ENCODE measurements at regions not wholly inside any gene's neighbourhood (a gene's known extent, or its start where the extent isn't known, plus 50 kb on each side); places are given as distances from the start of the nearest gene placed in this dataset.

DNA sequence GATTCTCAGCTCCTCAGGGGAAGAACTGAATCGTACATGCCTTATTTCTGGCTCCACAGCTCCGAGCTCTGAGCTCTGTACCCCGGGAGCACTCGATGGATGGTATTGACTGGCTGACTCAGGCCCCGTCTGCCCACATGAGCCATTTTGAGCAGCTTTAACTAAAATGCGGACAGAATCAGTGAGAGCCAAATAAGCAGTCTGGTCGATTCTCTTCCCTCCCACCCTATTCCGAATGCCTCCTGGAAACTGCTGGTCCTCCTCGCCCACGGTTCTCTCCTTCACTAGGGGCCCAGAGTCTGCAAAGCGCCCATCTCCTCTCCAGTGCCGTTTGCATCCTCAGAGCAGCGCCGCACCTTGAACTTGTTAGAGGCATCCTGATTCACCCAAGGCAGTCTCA, 125.9 kb upstream of the IRF2BP2 start:
- no peak overlapping the region for H3K9ac ChIP-seq
- WGBS (ENCODE audit: low lambda C conversion rate) = 97% methylated on average over 14 of the region's 14 CpGs
- TF ChIP-seq ELF1 (IDR thresholded peaks at IDR 0.05) (no peak), SMC3 (IDR thresholded peaks at IDR 0.05; ENCODE audit: low read depth, low read length) (no peak), EZH2phosphoT487 (IDR thresholded peaks at IDR 0.05; ENCODE audit: borderline replicate concordance, low read depth) (no peak), POLR2AphosphoS5 (IDR thresholded peaks at IDR 0.05; ENCODE audit: low read depth, low read length) (no peak), SIN3A (IDR thresholded peaks at IDR 0.05; ENCODE audit: borderline replicate concordance, low read depth, low read length) (no peak), TAF1 (IDR thresholded peaks at IDR 0.05; ENCODE audit: borderline replicate concordance, low read depth, low read length) (no peak), NRF1 (IDR thresholded peaks at IDR 0.05; ENCODE audit: low read depth, low read length) (no peak), RCOR1 (IDR thresholded peaks at IDR 0.05; ENCODE audit: low read length) (no peak), FOXM1 (IDR thresholded peaks at IDR 0.05; ENCODE audit: low read depth) (no peak), TCF12 (IDR thresholded peaks at IDR 0.05) (no peak), FOSL2 (IDR thresholded peaks at IDR 0.05; ENCODE audit: borderline replicate concordance, low read depth) (no peak)
- TF ChIP-seq, protein P1, sequence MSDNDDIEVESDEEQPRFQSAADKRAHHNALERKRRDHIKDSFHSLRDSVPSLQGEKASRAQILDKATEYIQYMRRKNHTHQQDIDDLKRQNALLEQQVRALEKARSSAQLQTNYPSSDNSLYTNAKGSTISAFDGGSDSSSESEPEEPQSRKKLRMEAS (IDR thresholded peaks at IDR 0.05; ENCODE audit: low read depth) = no peak
- TF ChIP-seq, protein P2, sequence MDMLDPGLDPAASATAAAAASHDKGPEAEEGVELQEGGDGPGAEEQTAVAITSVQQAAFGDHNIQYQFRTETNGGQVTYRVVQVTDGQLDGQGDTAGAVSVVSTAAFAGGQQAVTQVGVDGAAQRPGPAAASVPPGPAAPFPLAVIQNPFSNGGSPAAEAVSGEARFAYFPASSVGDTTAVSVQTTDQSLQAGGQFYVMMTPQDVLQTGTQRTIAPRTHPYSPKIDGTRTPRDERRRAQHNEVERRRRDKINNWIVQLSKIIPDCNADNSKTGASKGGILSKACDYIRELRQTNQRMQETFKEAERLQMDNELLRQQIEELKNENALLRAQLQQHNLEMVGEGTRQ (IDR thresholded peaks at IDR 0.05; ENCODE audit: borderline replicate concordance, low read depth, low read length) = no peak
- TF ChIP-seq, protein P3, sequence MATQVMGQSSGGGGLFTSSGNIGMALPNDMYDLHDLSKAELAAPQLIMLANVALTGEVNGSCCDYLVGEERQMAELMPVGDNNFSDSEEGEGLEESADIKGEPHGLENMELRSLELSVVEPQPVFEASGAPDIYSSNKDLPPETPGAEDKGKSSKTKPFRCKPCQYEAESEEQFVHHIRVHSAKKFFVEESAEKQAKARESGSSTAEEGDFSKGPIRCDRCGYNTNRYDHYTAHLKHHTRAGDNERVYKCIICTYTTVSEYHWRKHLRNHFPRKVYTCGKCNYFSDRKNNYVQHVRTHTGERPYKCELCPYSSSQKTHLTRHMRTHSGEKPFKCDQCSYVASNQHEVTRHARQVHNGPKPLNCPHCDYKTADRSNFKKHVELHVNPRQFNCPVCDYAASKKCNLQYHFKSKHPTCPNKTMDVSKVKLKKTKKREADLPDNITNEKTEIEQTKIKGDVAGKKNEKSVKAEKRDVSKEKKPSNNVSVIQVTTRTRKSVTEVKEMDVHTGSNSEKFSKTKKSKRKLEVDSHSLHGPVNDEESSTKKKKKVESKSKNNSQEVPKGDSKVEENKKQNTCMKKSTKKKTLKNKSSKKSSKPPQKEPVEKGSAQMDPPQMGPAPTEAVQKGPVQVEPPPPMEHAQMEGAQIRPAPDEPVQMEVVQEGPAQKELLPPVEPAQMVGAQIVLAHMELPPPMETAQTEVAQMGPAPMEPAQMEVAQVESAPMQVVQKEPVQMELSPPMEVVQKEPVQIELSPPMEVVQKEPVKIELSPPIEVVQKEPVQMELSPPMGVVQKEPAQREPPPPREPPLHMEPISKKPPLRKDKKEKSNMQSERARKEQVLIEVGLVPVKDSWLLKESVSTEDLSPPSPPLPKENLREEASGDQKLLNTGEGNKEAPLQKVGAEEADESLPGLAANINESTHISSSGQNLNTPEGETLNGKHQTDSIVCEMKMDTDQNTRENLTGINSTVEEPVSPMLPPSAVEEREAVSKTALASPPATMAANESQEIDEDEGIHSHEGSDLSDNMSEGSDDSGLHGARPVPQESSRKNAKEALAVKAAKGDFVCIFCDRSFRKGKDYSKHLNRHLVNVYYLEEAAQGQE (IDR thresholded peaks at IDR 0.05; ENCODE audit: low read depth, low read length) = no peak
- TF ChIP-seq, protein P4, sequence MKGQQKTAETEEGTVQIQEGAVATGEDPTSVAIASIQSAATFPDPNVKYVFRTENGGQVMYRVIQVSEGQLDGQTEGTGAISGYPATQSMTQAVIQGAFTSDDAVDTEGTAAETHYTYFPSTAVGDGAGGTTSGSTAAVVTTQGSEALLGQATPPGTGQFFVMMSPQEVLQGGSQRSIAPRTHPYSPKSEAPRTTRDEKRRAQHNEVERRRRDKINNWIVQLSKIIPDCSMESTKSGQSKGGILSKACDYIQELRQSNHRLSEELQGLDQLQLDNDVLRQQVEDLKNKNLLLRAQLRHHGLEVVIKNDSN (IDR thresholded peaks at IDR 0.05; ENCODE audit: borderline replicate concordance, low read depth) = no peak
- H2AFZ ChIP-seq (ENCODE audit: low read depth) = no peak overlapping the region
- H3K79me2 ChIP-seq (ENCODE audit: insufficient read depth) = no peaks in the 10 kb centered on the region
- POLR2A ChIA-PET = interaction anchor here (1.2 kb wide), 1 partner anchor 12 kb away, joined by 3 read pairs; no protein-coding TSS in a partner anchor
- CTCF ChIA-PET = interaction anchor here (0.9 to 1.9 kb wide), 2 partner anchors 10 to 33 kb away, joined by 3 to 9 read pairs; no protein-coding TSS in a partner anchor
- H3K27ac ChIP-seq (ENCODE audit: low read depth in 2 of 2, low read length in 1 of 2) = no peak overlapping the region
- H3K9me2 ChIP-seq = no peaks in the 10 kb centered on the region
- no peaks in the 10 kb centered on the region for H3K36me3 ChIP-seq (replicated peaks in 1 of 2; ENCODE audit: control insufficient read depth in 1 of 2, insufficient read depth in 2 of 2, low read length in 1 of 2)
- no peaks in the 10 kb centered on the region for H3K27me3 ChIP-seq (ENCODE audit: insufficient read depth)
- H3K4me2 ChIP-seq = no peak overlapping the region
- H3K4me3 ChIP-seq (ENCODE audit: low read depth in 2 of 2, low read length in 1 of 2) = no peak overlapping the region
- no peak for DNase-seq
- no peaks in the 10 kb centered on the region for H4K20me1 ChIP-seq (ENCODE audit: insufficient read depth)
- H3F3A ChIP-seq (replicated peaks; ENCODE audit: insufficient read depth) = peaks cover 11% of the 10 kb centered on the region
- no peaks in the 10 kb centered on the region for H3K9me3 ChIP-seq
- peaks cover 1 to 14% of the 10 kb centered on the region in 2 experiments; a peak in 2 of 4 replicates for H3K4me1 ChIP-seq (ENCODE audit: control insufficient read depth in 1 of 2, insufficient read depth in 2 of 2, low read depth in 1 of 2, low read length in 1 of 2)

Measured in SK-N-SH (cell line).